Epithelial cell of esophagus (primary cell): ENCODE measurements at regions not wholly inside any gene's neighbourhood (a gene's known extent, or its start where the extent isn't known, plus 50 kb on each side); places are given as distances from the start of the nearest gene placed in this dataset.
A peak's percentile ranks its signal among the peaks of the same experiment; 100 is the strongest.

Experiments
- DNase-seq: peaks from one replicate; pipeline ENCODE4 v3.0.0; 2010; ENCODE audit warnings: low read depth
- H3K4me3 ChIP-seq: 2 replicates; pipeline ENCODE4 v1.5.1; 2011; ENCODE audit warnings: mild to moderate bottlenecking, low read length, control low read depth
- CTCF ChIP-seq: IDR thresholded peaks from 2 replicates; pipeline ENCODE4 v1.5.1; 2011; ENCODE audit warnings: low read depth, mild to moderate bottlenecking, low read length, control low read depth, inconsistent platforms; ENCODE audit not compliant: insufficient read depth; ENCODE audit errors: missing control alignments

GRCh38 chr5:13179407-13180087, 764.9 kb downstream of the DNAH5 start:
- H3K4me3 ChIP-seq, result no peak overlapping the region
- no peak for DNase-seq
- TF ChIP-seq CTCF, result no peak

- H3K4me3 ChIP-seq, result no peak overlapping the region
- TF ChIP-seq CTCF, result no peak
- DNase-seq, result peak; percentile 99
These were observed 800.9 kb downstream of the DNAH5 start for GRCh38 chr5:13143630-13144029.

GRCh38 chr5:13143214-13143613, 801.3 kb downstream of the DNAH5 start:
- TF ChIP-seq CTCF, result no peak
- H3K4me3 ChIP-seq, result no peak overlapping the region
- no peak for DNase-seq

- H3K4me3 ChIP-seq, result no peak overlapping the region
- DNase-seq, result no peak
- TF ChIP-seq CTCF, result no peak
These were observed 810.5 kb downstream of the DNAH5 start for GRCh38 chr5:13133951-13134350.

- no peak for TF ChIP-seq CTCF
- no peak overlapping the region for H3K4me3 ChIP-seq
- peak; percentile 32 for DNase-seq
These were observed 829.0 kb downstream of the DNAH5 start for GRCh38 chr5:13115476-13115875.

- H3K4me3 ChIP-seq, result no peak overlapping the region
- no peak for TF ChIP-seq CTCF
- no peak for DNase-seq
These were observed 836.2 kb downstream of the DNAH5 start for GRCh38 chr5:13108265-13108664.

GRCh38 chr5:13107537-13107936, 837.0 kb downstream of the DNAH5 start:
- peak; percentile 54 for DNase-seq
- no peak overlapping the region for H3K4me3 ChIP-seq
- no peak for TF ChIP-seq CTCF
